ENCODE measurements at regions not wholly inside any gene's neighbourhood (a gene's known extent, or its start where the extent isn't known, plus 50 kb on each side); places are given as distances from the start of the nearest gene placed in this dataset.

DNA sequence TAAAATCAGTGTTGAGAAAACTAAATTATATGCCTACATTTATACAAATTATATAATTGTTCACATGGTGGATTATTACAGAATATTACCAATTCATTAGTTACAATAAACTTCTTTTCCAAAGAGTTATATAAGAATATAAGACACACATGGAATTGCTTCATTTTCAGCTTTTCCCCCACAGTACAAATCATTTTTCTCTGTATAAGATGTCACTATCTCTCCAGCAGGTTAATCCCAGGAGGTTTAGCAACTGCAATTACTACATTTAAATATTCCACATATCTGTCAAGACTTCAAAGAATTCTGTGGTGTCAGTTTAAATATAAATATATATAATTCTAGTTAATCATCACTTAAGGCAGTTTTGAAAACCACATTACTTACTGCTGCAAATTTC is 59.6 kb upstream of the G2E3 start:
- DNase-seq (ENCODE audit: low read depth, low spot score), result no peak

DNA sequence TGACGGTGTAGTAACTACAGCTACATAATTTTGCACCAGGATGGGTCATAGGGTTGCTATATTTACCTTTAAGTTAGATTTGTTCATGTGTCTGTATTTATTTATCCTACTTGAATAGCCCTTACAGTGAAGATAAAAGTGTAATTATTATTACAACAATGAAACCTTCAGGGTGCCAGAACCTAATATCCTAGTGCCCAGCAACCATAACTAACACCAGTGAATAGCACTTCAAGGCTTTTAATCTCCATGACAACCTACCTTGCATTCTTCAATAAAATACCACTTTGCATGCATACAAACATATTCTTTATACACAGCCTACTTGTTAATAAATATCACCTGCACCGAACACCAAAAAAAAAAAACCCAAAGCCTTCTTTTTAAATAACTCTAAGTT is 58.7 kb upstream of the G2E3 start:
- no peak for DNase-seq (ENCODE audit: low read depth, low spot score)

DNA sequence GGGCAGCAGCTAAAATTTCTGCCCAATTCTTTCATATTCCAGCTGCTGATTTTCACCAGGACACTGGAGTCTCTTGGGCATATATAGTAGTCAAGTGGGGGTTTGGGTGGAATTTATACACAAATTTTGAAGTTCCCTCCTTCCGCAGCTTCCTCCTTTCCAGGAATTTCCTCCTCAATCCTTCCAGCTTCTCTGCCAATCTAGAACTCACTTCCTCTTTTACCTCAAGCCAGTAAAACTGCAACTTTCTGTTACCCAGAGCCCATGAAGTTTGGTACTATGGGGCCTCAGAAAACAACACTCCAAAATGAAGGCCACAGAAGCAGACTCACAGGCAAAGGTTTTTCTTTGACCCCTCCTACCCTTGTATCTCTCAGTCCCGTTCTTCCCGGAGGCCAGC is 51.7 kb upstream of the G2E3 start:
- no peak for DNase-seq (ENCODE audit: low read depth, low spot score)

Data from astrocyte of the hippocampus (primary cell).